CD14-positive monocyte (primary cell): ENCODE measurements at regions not wholly inside any gene's neighbourhood (a gene's known extent, or its start where the extent isn't known, plus 50 kb on each side); places are given as distances from the start of the nearest gene placed in this dataset.

Source experiments
- DNase-seq, 3 donors: peaks; one replicate each; pipeline ENCODE4 v3.0.0-alpha.2; 2011 to 2022
- H2AFZ ChIP-seq: 2 replicates; pipeline ENCODE4 v1.6.0; 2012; ENCODE audit warnings: mild to moderate bottlenecking, low read depth, low read length, inconsistent platforms; ENCODE audit not compliant: insufficient read depth, poor library complexity, severe bottlenecking
- H3K27ac ChIP-seq, 2 donors: 1 replicate in 1 of 2; 2 replicates in 1 of 2; pipeline ENCODE4 v1.5.1; 2012 to 2013; ENCODE audit warnings: low read length in 2 of 2, control low read depth in 1 of 2, inconsistent platforms in 1 of 2, low read depth in 1 of 2, mild to moderate bottlenecking in 1 of 2
- H3K27me3 ChIP-seq, 2 donors: one replicate each; pipeline versions ENCODE4 v1.6.0 to v1.6.1; 2011 to 2013; ENCODE audit warnings: low read length in 2 of 2; ENCODE audit not compliant: control insufficient read depth in 2 of 2, insufficient read depth in 2 of 2
- H3K36me3 ChIP-seq, 2 donors: replicated peaks in 1 of 2; 1 replicate in 1 of 2; 2 replicates in 1 of 2; pipeline versions ENCODE4 v1.5.1 to v1.6.1; 2012 to 2013; ENCODE audit warnings: low read length in 2 of 2, control low read depth in 1 of 2, inconsistent platforms in 1 of 2, mild to moderate bottlenecking in 1 of 2; ENCODE audit not compliant: insufficient read depth in 2 of 2, control insufficient read depth in 1 of 2
- H3K4me1 ChIP-seq, 2 donors: 1 replicate in 1 of 2; 2 replicates in 1 of 2; pipeline versions ENCODE4 v1.5.1 to v1.6.1; 2012 to 2013; ENCODE audit warnings: low read length in 2 of 2, control low read depth in 1 of 2, inconsistent platforms in 1 of 2, mild to moderate bottlenecking in 1 of 2, moderate library complexity in 1 of 2; ENCODE audit not compliant: insufficient read depth in 2 of 2, control insufficient read depth in 1 of 2
- H3K4me2 ChIP-seq: replicated peaks from 2 replicates; pipeline ENCODE3; 2012; ENCODE audit warnings: low read length, moderate library complexity, mild to moderate bottlenecking; ENCODE audit not compliant: poor library complexity, severe bottlenecking; ENCODE audit errors: extremely low read depth
- H3K4me3 ChIP-seq, 3 experiments: fragments of 200-600 bp in 1 of 3; sonication (generic) in 1 of 3; replicated peaks in 1 of 3; 1 replicate in 2 of 3; 2 replicates in 1 of 3; pipeline ENCODE4 v1.5.1; 2011 to 2013; ENCODE audit warnings: low read length in 3 of 3, mild to moderate bottlenecking in 3 of 3, control low read depth in 2 of 3, low read depth in 2 of 3, inconsistent platforms in 1 of 3, moderate library complexity in 1 of 3
- H3K79me2 ChIP-seq: 2 replicates; pipeline ENCODE4 v1.6.0; 2012; ENCODE audit warnings: mild to moderate bottlenecking, control low read depth, inconsistent platforms, low read length, moderate library complexity; ENCODE audit not compliant: insufficient read depth
- H3K9ac ChIP-seq: 2 replicates; pipeline ENCODE4 v1.6.0; 2017; ENCODE audit warnings: low read length, mild to moderate bottlenecking; ENCODE audit not compliant: insufficient read depth, poor library complexity, severe bottlenecking
- H3K9me3 ChIP-seq, 2 donors: replicated peaks in 1 of 2; 1 replicate in 1 of 2; 2 replicates in 1 of 2; pipeline versions ENCODE4 v1.5.1 to v1.6.1; 2012 to 2013; ENCODE audit warnings: low read length in 2 of 2, control low read depth in 1 of 2; ENCODE audit not compliant: control insufficient read depth in 1 of 2, insufficient read depth in 1 of 2
- H4K20me1 ChIP-seq: 2 replicates; pipeline ENCODE4 v1.6.0; 2012; ENCODE audit warnings: mild to moderate bottlenecking, low read length, control low read depth, moderate library complexity; ENCODE audit not compliant: insufficient read depth
- H3K27ac Mint-ChIP-seq, 7 donors: one replicate each; pipeline ENCODE4 v1.8.0; 2020; ENCODE audit warnings: mild to moderate bottlenecking in 7 of 7, mixed read lengths in 7 of 7, moderate library complexity in 6 of 7, inconsistent platforms in 2 of 7
- H3K27me3 Mint-ChIP-seq, 3 donors: one replicate each; pipeline ENCODE4 v1.8.0; 2021 to 2022; ENCODE audit warnings: low read depth in 3 of 3, mild to moderate bottlenecking in 3 of 3, mixed read lengths in 3 of 3, moderate library complexity in 3 of 3, inconsistent platforms in 1 of 3
- H3K36me3 Mint-ChIP-seq, 2 donors: one replicate each; pipeline ENCODE4 v1.8.0; 2020; ENCODE audit warnings: mixed read lengths in 2 of 2, inconsistent platforms in 1 of 2, mild to moderate bottlenecking in 1 of 2
- H3K4me1 Mint-ChIP-seq: one replicate; pipeline ENCODE4 v1.8.0; 2020; ENCODE audit warnings: mild to moderate bottlenecking, mixed read lengths
- H3K4me3 Mint-ChIP-seq, 2 donors: one replicate each; pipeline ENCODE4 v1.8.0; 2020; ENCODE audit warnings: mild to moderate bottlenecking in 2 of 2, mixed read lengths in 2 of 2, moderate library complexity in 1 of 2
- H3K9me3 Mint-ChIP-seq, 7 donors: one replicate each; pipeline ENCODE4 v1.8.0; 2020 to 2022; ENCODE audit warnings: mixed read lengths in 7 of 7, mild to moderate bottlenecking in 6 of 7, moderate library complexity in 6 of 7, inconsistent platforms in 2 of 7
- WGBS: methylation state at CpG from one replicate; pipeline ENCODE4 v1.1.5; 2013; ENCODE audit warnings: missing lambda C conversion rate; ENCODE audit not compliant: insufficient coverage; 5-methylcytosine and 5-hydroxymethylcytosine counted together
- intact Hi-C, 2 donors: fragments of 100-400 bp; cut with micrococcal nuclease; formaldehyde crosslinking; loops; one replicate each; pipeline versions ENCODE4 v1.15.0 to v1.15.1; 2023
- TF ChIP-seq, protein P1 (sequence below): fragments of 200-600 bp; IDR thresholded peaks from one replicate; pipeline ENCODE4 v1.8.0; 2022; ENCODE audit warnings: antibody characterized with exemption, mild to moderate bottlenecking

DNA sequence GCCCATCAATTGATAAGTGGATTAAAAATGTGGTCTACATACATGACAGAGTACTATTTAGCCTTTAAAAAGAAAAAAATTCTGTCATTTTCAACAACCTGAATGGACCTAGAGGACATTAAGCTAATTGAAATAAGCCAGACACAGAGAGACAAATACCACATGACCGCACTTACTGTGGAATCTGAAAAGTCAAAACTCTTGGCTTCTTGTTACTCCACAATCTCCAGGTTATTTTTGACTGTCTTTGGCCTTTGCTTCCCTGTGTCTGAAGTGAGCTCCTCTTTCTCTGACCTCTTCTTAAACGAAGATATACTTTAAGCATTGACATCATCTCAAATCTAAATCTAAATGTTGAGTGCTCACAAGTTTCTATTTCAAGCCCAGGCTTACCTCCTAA is 265.5 kb upstream of the ADRA1B start:
- H3K4me2 ChIP-seq: no peak overlapping the region
- peaks cover 0 to 2% (median 0%) of the 10 kb centered on the region in 7 donors for H3K9me3 Mint-ChIP-seq
- no peak overlapping the region for H3K4me3 Mint-ChIP-seq
- peaks cover 0 to 4% (median 2%) of the 10 kb centered on the region in 3 donors for H3K27me3 Mint-ChIP-seq
- no peaks in the 10 kb centered on the region for H3K27me3 ChIP-seq
- no peak overlapping the region for H3K27ac ChIP-seq
- H3K9me3 ChIP-seq: no peaks in the 10 kb centered on the region
- H3K27ac Mint-ChIP-seq: no peak overlapping the region
- intact Hi-C loops: no loop called here
- H3K36me3 ChIP-seq: no peaks in the 10 kb centered on the region
- no peaks in the 10 kb centered on the region for H3K79me2 ChIP-seq
- DNase-seq: no peak
- TF ChIP-seq, protein P1, sequence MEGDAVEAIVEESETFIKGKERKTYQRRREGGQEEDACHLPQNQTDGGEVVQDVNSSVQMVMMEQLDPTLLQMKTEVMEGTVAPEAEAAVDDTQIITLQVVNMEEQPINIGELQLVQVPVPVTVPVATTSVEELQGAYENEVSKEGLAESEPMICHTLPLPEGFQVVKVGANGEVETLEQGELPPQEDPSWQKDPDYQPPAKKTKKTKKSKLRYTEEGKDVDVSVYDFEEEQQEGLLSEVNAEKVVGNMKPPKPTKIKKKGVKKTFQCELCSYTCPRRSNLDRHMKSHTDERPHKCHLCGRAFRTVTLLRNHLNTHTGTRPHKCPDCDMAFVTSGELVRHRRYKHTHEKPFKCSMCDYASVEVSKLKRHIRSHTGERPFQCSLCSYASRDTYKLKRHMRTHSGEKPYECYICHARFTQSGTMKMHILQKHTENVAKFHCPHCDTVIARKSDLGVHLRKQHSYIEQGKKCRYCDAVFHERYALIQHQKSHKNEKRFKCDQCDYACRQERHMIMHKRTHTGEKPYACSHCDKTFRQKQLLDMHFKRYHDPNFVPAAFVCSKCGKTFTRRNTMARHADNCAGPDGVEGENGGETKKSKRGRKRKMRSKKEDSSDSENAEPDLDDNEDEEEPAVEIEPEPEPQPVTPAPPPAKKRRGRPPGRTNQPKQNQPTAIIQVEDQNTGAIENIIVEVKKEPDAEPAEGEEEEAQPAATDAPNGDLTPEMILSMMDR: no peak
- H2AFZ ChIP-seq: no peak overlapping the region
- H3K4me3 ChIP-seq: no peak overlapping the region
- H4K20me1 ChIP-seq: no peaks in the 10 kb centered on the region
- H3K36me3 Mint-ChIP-seq: no peaks in the 10 kb centered on the region
- no peaks in the 10 kb centered on the region for H3K4me1 ChIP-seq
- WGBS: 85% methylated on average over 2 of the region's 2 CpGs
- no peak overlapping the region for H3K9ac ChIP-seq
- no peaks in the 10 kb centered on the region for H3K4me1 Mint-ChIP-seq

GRCh38 chr5:159655757-159656409 is 260.4 kb upstream of the ADRA1B start:
- H3K4me3 ChIP-seq: no peak overlapping the region
- H2AFZ ChIP-seq: no peak overlapping the region
- H3K9me3 ChIP-seq: no peaks in the 10 kb centered on the region
- no peaks in the 10 kb centered on the region for H3K4me1 Mint-ChIP-seq
- TF ChIP-seq, protein P1: no peak
- WGBS: 90% methylated on average over 1 of the region's 3 CpGs
- H4K20me1 ChIP-seq: no peaks in the 10 kb centered on the region
- no peaks in the 10 kb centered on the region for H3K36me3 ChIP-seq
- H3K9ac ChIP-seq: no peak overlapping the region
- H3K4me1 ChIP-seq: no peaks in the 10 kb centered on the region
- H3K79me2 ChIP-seq: no peaks in the 10 kb centered on the region
- no peak overlapping the region for H3K27ac ChIP-seq
- no peaks in the 10 kb centered on the region for H3K27me3 ChIP-seq
- intact Hi-C loops: no loop called here
- H3K9me3 Mint-ChIP-seq: peaks cover 0 to 3% (median 0%) of the 10 kb centered on the region in 7 donors
- H3K4me2 ChIP-seq: no peak overlapping the region
- no peak for DNase-seq
- H3K27ac Mint-ChIP-seq: peak overlapping the region in 1 of 7 donors; percentile 11
- no peak overlapping the region for H3K4me3 Mint-ChIP-seq
- peaks cover 0 to 7% (median 0%) of the 10 kb centered on the region in 3 donors for H3K27me3 Mint-ChIP-seq
- H3K36me3 Mint-ChIP-seq: no peaks in the 10 kb centered on the region
